ENCODE measurements at regions not wholly inside any gene's neighbourhood (a gene's known extent, or its start where the extent isn't known, plus 50 kb on each side); places are given as distances from the start of the nearest gene placed in this dataset.
"Not testable (repeated sequence)": the region's sequence is repeated elsewhere in the genome, so short reads cannot be mapped to it uniquely, and the experiment has no call there.

- DNase-seq (ENCODE audit: low spot score in 2 of 2), result no peak
- TF ChIP-seq POLR2AphosphoS5 (IDR thresholded peaks at IDR 0.05), result no peak
- no peak for TF ChIP-seq POLR2A (IDR thresholded peaks at IDR 0.05)
- TF ChIP-seq CTCF (IDR thresholded peaks at IDR 0.05), result no peak
Observed at GRCh38 chr5:18798058-18798457, 1163.8 kb downstream of the TAF11L14 start.

GRCh38 chr5:18799482-18800128 lies 1165.3 kb downstream of the TAF11L14 start:
- H3K27me3 ChIP-seq, result no peaks in the 10 kb centered on the region
- no peaks in the 10 kb centered on the region for H3K4me1 ChIP-seq
- TF ChIP-seq CTCF (IDR thresholded peaks at IDR 0.05), result no peak
- TF ChIP-seq POLR2AphosphoS5 (IDR thresholded peaks at IDR 0.05), result no peak
- no peak for TF ChIP-seq POLR2A (IDR thresholded peaks at IDR 0.05)
- no peak for DNase-seq (ENCODE audit: low spot score in 2 of 2)
- no peak overlapping the region for H3K4me3 ChIP-seq
- intact Hi-C loops (cut with DNase I; ENCODE audit: low total_unique reads), result no loop called here
- H3K27ac ChIP-seq, result no peak overlapping the region
- no peaks in the 10 kb centered on the region for H3K9me3 ChIP-seq
- no peaks in the 10 kb centered on the region for H3K36me3 ChIP-seq

More at GRCh38 chr5:18798058-18798457, 1163.8 kb downstream of the TAF11L14 start:
- no peaks in the 10 kb centered on the region for H3K36me3 ChIP-seq
- no peak overlapping the region for H3K27ac ChIP-seq
- H3K4me1 ChIP-seq, result no peaks in the 10 kb centered on the region
- intact Hi-C loops (cut with DNase I; ENCODE audit: low total_unique reads), result no loop called here
- H3K9me3 ChIP-seq, result no peaks in the 10 kb centered on the region
- H3K27me3 ChIP-seq, result no peaks in the 10 kb centered on the region
- no peak overlapping the region for H3K4me3 ChIP-seq

GRCh38 chr5:18800293-18801025 lies 1166.2 kb downstream of the TAF11L14 start:
- no peaks in the 10 kb centered on the region for H3K36me3 ChIP-seq
- no peak for TF ChIP-seq CTCF (IDR thresholded peaks at IDR 0.05)
- TF ChIP-seq POLR2AphosphoS5 (IDR thresholded peaks at IDR 0.05), result no peak
- no peak for TF ChIP-seq POLR2A (IDR thresholded peaks at IDR 0.05)
- H3K27me3 ChIP-seq, result no peaks in the 10 kb centered on the region
- no peaks in the 10 kb centered on the region for H3K9me3 ChIP-seq
- no peak for DNase-seq (ENCODE audit: low spot score in 2 of 2)
- no peak overlapping the region for H3K4me3 ChIP-seq
- no peak overlapping the region for H3K27ac ChIP-seq
- H3K4me1 ChIP-seq, result no peaks in the 10 kb centered on the region
- intact Hi-C loops (cut with DNase I; ENCODE audit: low total_unique reads), result no loop called here

- H3K27me3 ChIP-seq; DNase-seq (ENCODE audit: low spot score in 2 of 2); H3K27ac ChIP-seq; H3K4me1 ChIP-seq; H3K9me3 ChIP-seq; H3K4me3 ChIP-seq; intact Hi-C loops (cut with DNase I; ENCODE audit: low total_unique reads); H3K36me3 ChIP-seq: not testable (repeated sequence)
Observed at GRCh38 chr5:18801413-18801812, 1167.2 kb downstream of the TAF11L14 start.

- no peak overlapping the region for H3K4me3 ChIP-seq
- TF ChIP-seq POLR2AphosphoS5 (IDR thresholded peaks at IDR 0.05) (no peak), CTCF (IDR thresholded peaks at IDR 0.05) (no peak), POLR2A (IDR thresholded peaks at IDR 0.05) (no peak)
- no peaks in the 10 kb centered on the region for H3K4me1 ChIP-seq
- no peaks in the 10 kb centered on the region for H3K27me3 ChIP-seq
- no peak for DNase-seq (ENCODE audit: low spot score in 2 of 2)
- H3K36me3 ChIP-seq, result no peaks in the 10 kb centered on the region
- intact Hi-C loops (cut with DNase I; ENCODE audit: low total_unique reads), result no loop called here
- no peaks in the 10 kb centered on the region for H3K9me3 ChIP-seq
- no peak overlapping the region for H3K27ac ChIP-seq
Observed at GRCh38 chr5:18802336-18802735, 1168.1 kb downstream of the TAF11L14 start.

Data from breast epithelium (tissue), 4 donors.